ENCODE measurements at regions not wholly inside any gene's neighbourhood (a gene's known extent, or its start where the extent isn't known, plus 50 kb on each side); places are given as distances from the start of the nearest gene placed in this dataset.
"Not testable (repeated sequence)": the region's sequence is repeated elsewhere in the genome, so short reads cannot be mapped to it uniquely, and the experiment has no call there.

DNA sequence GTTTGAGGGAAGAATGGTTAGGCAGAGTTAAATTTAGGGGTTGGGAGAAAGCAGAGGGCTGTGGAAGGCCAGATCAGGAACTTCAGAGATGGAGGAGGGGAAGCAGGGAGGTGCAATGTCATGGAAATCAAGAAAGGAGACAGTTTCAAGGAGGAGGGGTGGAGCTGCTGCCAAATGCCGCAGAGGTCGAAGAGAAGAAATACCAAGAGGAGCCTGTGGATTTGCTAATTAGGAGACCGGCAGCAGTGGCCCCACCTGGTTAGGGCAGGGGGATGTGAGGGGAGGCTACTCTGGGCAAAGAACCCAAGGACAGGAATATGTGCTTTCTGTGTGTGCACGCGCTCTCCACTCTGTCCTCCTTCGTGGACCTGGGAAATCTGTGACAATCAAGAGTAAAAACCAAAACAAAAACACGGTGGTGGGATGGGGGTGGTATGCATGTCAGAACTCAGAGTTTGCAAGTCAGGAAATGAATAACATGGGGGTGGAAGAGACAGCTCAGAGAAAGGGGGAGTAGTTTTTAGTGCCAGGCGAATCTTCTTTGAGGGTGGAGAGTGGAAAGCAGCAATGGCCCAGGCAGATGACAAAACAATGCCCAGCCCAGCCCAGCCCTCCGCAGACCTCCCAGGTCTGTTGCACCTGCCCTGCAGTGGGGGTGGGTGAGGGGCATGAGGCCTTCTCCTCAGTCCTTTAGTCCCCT lies 102.9 kb upstream of the PAX2 start:
- TF ChIP-seq, protein P1, sequence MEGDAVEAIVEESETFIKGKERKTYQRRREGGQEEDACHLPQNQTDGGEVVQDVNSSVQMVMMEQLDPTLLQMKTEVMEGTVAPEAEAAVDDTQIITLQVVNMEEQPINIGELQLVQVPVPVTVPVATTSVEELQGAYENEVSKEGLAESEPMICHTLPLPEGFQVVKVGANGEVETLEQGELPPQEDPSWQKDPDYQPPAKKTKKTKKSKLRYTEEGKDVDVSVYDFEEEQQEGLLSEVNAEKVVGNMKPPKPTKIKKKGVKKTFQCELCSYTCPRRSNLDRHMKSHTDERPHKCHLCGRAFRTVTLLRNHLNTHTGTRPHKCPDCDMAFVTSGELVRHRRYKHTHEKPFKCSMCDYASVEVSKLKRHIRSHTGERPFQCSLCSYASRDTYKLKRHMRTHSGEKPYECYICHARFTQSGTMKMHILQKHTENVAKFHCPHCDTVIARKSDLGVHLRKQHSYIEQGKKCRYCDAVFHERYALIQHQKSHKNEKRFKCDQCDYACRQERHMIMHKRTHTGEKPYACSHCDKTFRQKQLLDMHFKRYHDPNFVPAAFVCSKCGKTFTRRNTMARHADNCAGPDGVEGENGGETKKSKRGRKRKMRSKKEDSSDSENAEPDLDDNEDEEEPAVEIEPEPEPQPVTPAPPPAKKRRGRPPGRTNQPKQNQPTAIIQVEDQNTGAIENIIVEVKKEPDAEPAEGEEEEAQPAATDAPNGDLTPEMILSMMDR (IDR thresholded peaks at IDR 0.05; ENCODE audit: insufficient read depth, low read depth, low read length) = no peak
- no peak for DNase-seq (ENCODE audit: low read depth)
- no peak overlapping the region for H3K4me3 ChIP-seq (ENCODE audit: low read depth, low read length)

DNA sequence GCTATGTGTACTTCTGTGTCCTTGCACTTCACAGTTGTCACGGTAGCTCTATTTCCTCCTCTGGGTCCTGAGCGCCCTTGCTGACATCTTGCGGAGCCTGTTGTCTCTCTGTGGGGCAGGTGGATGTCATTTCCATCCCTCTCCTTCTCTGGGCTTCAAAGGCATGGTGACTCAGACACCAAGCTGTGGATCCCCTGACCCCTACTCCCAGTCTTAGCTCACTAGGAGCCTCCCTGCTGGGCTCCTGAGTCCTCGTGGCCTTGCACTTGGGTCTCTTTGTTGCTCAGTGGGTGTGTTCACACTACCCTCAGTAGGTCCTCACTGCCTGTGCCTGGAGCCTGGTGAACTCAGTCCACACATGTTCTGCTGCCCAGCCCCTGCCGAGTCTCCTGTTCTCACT lies 100.3 kb upstream of the PAX2 start:
- TF ChIP-seq, protein P1 (IDR thresholded peaks at IDR 0.05; ENCODE audit: insufficient read depth, low read depth, low read length) = no peak
- H3K4me3 ChIP-seq (ENCODE audit: low read depth, low read length) = no peak overlapping the region
- no peak for DNase-seq (ENCODE audit: low read depth)

DNA sequence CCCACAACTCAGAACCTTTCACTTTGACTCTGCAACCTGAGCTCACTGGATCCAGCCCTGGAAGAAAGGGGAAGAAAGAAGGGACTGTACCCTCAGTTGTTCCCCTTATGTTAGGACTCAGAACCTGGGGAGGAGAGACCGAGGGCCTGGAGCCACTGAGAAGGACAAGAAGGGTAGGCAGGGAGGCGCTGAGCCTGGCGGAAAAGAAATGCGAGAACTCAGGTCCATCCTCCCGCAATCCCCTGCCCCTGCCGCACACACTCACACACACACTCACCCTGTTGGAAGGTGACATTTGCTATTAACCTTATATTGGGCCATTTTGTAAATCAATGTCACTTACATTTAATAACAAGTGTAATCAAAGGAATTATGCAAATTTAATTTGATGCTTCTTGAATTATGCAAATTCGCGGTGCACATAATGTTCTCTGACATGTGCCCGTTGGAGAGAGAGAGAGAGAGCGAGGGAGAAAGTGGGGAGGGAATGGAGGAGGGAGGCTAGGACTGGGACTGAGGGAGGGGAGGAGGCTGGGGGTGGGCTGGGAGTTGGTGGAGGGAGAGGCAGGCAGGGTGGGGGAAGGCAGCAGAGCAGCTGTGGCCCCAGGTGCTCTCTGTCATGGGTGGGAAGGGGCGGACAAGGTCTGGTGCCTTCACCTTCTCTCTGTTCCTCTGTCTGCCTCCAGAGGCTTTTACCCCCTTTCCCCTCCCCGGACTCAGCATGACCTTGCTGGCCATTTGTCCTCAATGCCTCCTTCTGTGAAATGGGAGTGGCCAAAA lies 99.6 kb upstream of the PAX2 start:
- no peak overlapping the region for H3K4me3 ChIP-seq (ENCODE audit: low read depth, low read length)

DNA sequence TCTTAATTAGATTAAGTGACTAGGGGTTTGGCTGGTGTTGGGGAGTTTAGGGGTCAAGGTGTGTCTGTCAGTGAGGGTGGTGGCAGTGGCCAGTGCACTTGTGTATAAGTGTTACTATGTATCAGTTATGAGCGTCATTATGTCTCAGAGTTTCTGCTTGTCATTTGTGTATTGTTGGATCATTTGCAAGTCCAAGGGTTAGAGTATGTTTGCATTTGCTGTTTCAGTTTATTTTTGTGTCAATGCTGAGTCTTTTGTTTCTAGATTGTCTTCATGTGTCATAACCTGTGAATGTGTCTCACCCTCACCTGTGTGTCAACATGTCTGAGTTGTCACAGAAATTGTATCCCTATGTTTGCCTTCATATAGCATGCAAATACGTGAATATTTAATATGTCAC lies 97.5 kb upstream of the PAX2 start:
- DNase-seq (ENCODE audit: low read depth) = no peak
- H3K4me3 ChIP-seq (ENCODE audit: low read depth, low read length) = no peak overlapping the region
- TF ChIP-seq, protein P1 (IDR thresholded peaks at IDR 0.05; ENCODE audit: insufficient read depth, low read depth, low read length) = no peak

More for the DNA sequence above, 99.6 kb upstream of the PAX2 start:
- TF ChIP-seq, protein P1 (IDR thresholded peaks at IDR 0.05; ENCODE audit: insufficient read depth, low read depth, low read length) = no peak
- DNase-seq (ENCODE audit: low read depth) = no peak

DNA sequence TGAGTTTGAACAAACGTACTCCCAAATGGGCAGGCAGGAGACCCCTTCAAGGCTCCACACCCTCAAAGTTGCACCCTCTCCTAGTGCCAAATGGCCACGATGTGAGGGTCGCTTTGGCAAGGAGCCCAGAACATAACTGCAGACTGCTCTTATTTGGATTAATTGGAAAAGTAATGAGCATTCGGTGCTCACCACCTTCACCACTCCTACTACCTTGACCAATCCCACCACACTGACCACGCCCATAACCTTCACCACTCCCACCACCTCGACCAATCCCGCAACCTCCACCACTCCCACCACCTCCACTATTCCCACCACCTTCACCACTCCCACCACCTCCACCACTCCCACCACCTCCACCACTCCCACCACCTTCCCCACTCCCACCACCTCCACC lies 94.7 kb upstream of the PAX2 start:
- no peak for DNase-seq (ENCODE audit: low read depth)
- TF ChIP-seq, protein P1 (IDR thresholded peaks at IDR 0.05; ENCODE audit: insufficient read depth, low read depth, low read length) = no peak
- no peak overlapping the region for H3K4me3 ChIP-seq (ENCODE audit: low read depth, low read length)

DNA sequence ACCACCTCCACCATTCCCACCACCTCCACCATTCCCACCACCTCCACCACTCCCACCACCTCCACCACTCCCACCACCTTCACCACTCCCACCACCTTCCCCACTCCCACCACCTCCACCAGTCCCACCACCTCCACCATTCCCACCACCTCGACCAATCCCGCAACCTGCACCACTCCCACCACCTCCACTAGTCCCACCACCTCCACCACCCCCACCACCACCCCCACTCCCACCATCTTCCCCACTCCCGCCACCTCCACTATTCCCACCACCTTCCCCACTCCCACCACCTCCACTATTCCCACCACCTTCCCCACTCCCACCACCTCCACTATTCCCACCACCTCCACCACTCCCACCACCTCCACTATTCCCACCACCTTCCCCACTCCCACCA lies 94.3 kb upstream of the PAX2 start:
- not testable (repeated sequence) for DNase-seq (ENCODE audit: low read depth); H3K4me3 ChIP-seq (ENCODE audit: low read depth, low read length)

DNA sequence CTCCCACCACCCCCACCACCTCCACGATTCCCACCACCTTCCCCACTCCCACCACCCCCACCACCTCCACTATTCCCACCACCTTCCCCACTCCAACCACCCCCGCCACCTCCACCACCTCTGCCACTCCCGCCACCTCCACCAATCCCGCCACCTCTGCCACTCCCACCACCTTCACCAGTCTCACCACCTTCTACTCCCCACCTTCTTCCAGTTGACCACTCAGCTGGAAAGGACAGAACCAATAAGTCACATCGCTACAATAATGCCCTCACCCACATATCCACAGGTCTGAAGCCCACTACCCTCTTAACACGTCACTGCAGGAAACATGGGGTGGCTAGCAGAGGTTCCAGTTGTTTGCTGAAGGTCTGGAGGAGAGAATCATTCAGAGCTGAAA lies 93.5 kb upstream of the PAX2 start:
- no peak for DNase-seq (ENCODE audit: low read depth)
- TF ChIP-seq, protein P1 (IDR thresholded peaks at IDR 0.05; ENCODE audit: insufficient read depth, low read depth, low read length) = no peak
- no peak overlapping the region for H3K4me3 ChIP-seq (ENCODE audit: low read depth, low read length)

All from fibroblast of villous mesenchyme (primary cell).